WTC11 (cell line): ENCODE measurements at regions not wholly inside any gene's neighbourhood (a gene's known extent, or its start where the extent isn't known, plus 50 kb on each side); places are given as distances from the start of the nearest gene placed in this dataset.

ENCODE experiments used
- ATAC-seq: fragments of 200-7000 bp; cut with Tn5 transposase; 2 replicates; pipeline ENCODE4 v1.10.0; 2021; ENCODE audit warnings: mild to moderate bottlenecking, moderate library complexity
- CTCF ChIA-PET: fragments of 300-600 bp; sonication (Branson Sonifier 250); formaldehyde crosslinking; loops from one replicate; lab custom pipeline; 2021; ENCODE audit warnings: antibody characterized with exemption; lab: Charles Lee
- POLR2A ChIA-PET: fragments of 350-600 bp; sonication (Branson Sonifier 250); formaldehyde crosslinking; loops from one replicate; lab custom pipeline; 2021; ENCODE audit warnings: antibody characterized with exemption; lab: Charles Lee
- DNase-seq: peaks from one replicate; pipeline ENCODE4 v3.0.0; 2021; ENCODE audit warnings: low spot score
- H3K27ac Mint-ChIP-seq: 2 replicates; pipeline ENCODE4 v1.8.0; 2021; ENCODE audit warnings: mixed read lengths
- H3K27me3 Mint-ChIP-seq: 2 replicates; pipeline ENCODE4 v1.8.0; 2021; ENCODE audit warnings: low read depth, mild to moderate bottlenecking, moderate library complexity, mixed read lengths
- H3K36me3 Mint-ChIP-seq: 2 replicates; pipeline ENCODE4 v1.8.0; 2021; ENCODE audit warnings: mixed read lengths
- H3K4me1 Mint-ChIP-seq: 2 replicates; pipeline ENCODE4 v1.8.0; 2022; ENCODE audit warnings: mixed read lengths
- H3K4me3 Mint-ChIP-seq: 2 replicates; pipeline ENCODE4 v1.8.0; 2021; ENCODE audit warnings: mild to moderate bottlenecking, moderate library complexity, mixed read lengths
- H3K9me3 Mint-ChIP-seq: 2 replicates; pipeline ENCODE4 v1.8.0; 2021; ENCODE audit warnings: mixed read lengths
- ATF1 ChIP-seq: sonication (generic); formaldehyde crosslinking; IDR thresholded peaks from 2 replicates; pipeline ENCODE4 v1.8.1; 2023; ENCODE audit warnings: mild to moderate bottlenecking, moderate library complexity, missing genetic modification reagents
- ETV6 ChIP-seq: sonication (generic); formaldehyde crosslinking; IDR thresholded peaks from 2 replicates; pipeline ENCODE4 v1.8.1; 2022; ENCODE audit warnings: mild to moderate bottlenecking, missing genetic modification reagents
- FOXJ3 ChIP-seq: sonication (generic); formaldehyde crosslinking; IDR thresholded peaks from 2 replicates; pipeline ENCODE4 v1.9.0; 2021; ENCODE audit warnings: missing genetic modification reagents, mild to moderate bottlenecking, borderline replicate concordance
- FOXP4 ChIP-seq: sonication (generic); formaldehyde crosslinking; IDR thresholded peaks from 2 replicates; pipeline ENCODE4 v1.8.0; 2022; ENCODE audit warnings: mild to moderate bottlenecking, missing genetic modification reagents
- HMGA2 ChIP-seq: fragments of 250-450 bp; sonication (Bioruptor Pico); IDR thresholded peaks from 2 replicates; pipeline ENCODE4 v1.4.0; 2021; ENCODE audit warnings: mild to moderate bottlenecking, moderate library complexity
- KAT7 ChIP-seq: sonication (generic); formaldehyde crosslinking; IDR thresholded peaks from 2 replicates; pipeline ENCODE4 v1.8.1; 2023; ENCODE audit warnings: missing genetic modification reagents, mild to moderate bottlenecking, borderline replicate concordance
- MXD4 ChIP-seq: fragments of 250-450 bp; sonication (Bioruptor Pico); IDR thresholded peaks from 2 replicates; pipeline ENCODE4 v1.8.0; 2021; ENCODE audit warnings: mild to moderate bottlenecking, moderate library complexity, borderline replicate concordance
- MYBL2 ChIP-seq: sonication (generic); formaldehyde crosslinking; IDR thresholded peaks from 2 replicates; pipeline ENCODE4 v1.8.1; 2023; ENCODE audit warnings: mild to moderate bottlenecking, moderate library complexity, missing genetic modification reagents
- RORB ChIP-seq: fragments of 250-450 bp; sonication (Bioruptor Pico); IDR thresholded peaks from 2 replicates; pipeline ENCODE4 v1.9.0; 2021; ENCODE audit warnings: mild to moderate bottlenecking
- TCF7 ChIP-seq: sonication (generic); formaldehyde crosslinking; IDR thresholded peaks from 2 replicates; pipeline ENCODE4 v1.8.0; 2022; ENCODE audit warnings: mild to moderate bottlenecking, low read depth, missing genetic modification reagents, moderate library complexity
- TEAD4 ChIP-seq: sonication (generic); formaldehyde crosslinking; IDR thresholded peaks from 2 replicates; pipeline ENCODE4 v1.8.0; 2022; ENCODE audit warnings: mild to moderate bottlenecking, missing genetic modification reagents
- ZMAT4 ChIP-seq: fragments of 250-450 bp; sonication (Bioruptor Pico); IDR thresholded peaks from 2 replicates; pipeline ENCODE4 v1.9.0; 2021; ENCODE audit warnings: mild to moderate bottlenecking
- ZNF232 ChIP-seq: sonication (generic); formaldehyde crosslinking; IDR thresholded peaks from 2 replicates; pipeline ENCODE4 v1.8.0; 2022; ENCODE audit warnings: mild to moderate bottlenecking, missing genetic modification reagents
- ZNF396 ChIP-seq: fragments of 250-450 bp; sonication (Bioruptor Pico); IDR thresholded peaks from 2 replicates; pipeline ENCODE4 v1.8.0; 2021; ENCODE audit warnings: mild to moderate bottlenecking, moderate library complexity, borderline replicate concordance
- ZNF423 ChIP-seq: fragments of 250-450 bp; sonication (Bioruptor Pico); IDR thresholded peaks from 2 replicates; pipeline ENCODE4 v2.1.2; 2022; ENCODE audit warnings: mild to moderate bottlenecking, moderate library complexity
- ZNF532 ChIP-seq: fragments of 250-450 bp; sonication (Bioruptor Pico); IDR thresholded peaks from 2 replicates; pipeline ENCODE4 v1.9.0; 2021; ENCODE audit warnings: mild to moderate bottlenecking, borderline replicate concordance
- TF ChIP-seq, protein P1 (sequence below): sonication (generic); formaldehyde crosslinking; IDR thresholded peaks from 2 replicates; pipeline ENCODE4 v1.8.1; 2023; ENCODE audit warnings: mild to moderate bottlenecking, missing genetic modification reagents
- TF ChIP-seq, protein P2 (sequence below): sonication (generic); formaldehyde crosslinking; IDR thresholded peaks from 2 replicates; pipeline ENCODE4 v1.8.0; 2023; ENCODE audit warnings: mild to moderate bottlenecking, missing genetic modification reagents
- TF ChIP-seq, protein P3 (sequence below): sonication (generic); formaldehyde crosslinking; IDR thresholded peaks from 2 replicates; pipeline ENCODE4 v1.8.0; 2022; ENCODE audit warnings: mild to moderate bottlenecking, missing genetic modification reagents
- TF ChIP-seq, protein P4 (sequence below): fragments of 250-450 bp; sonication (Bioruptor Pico); IDR thresholded peaks from 2 replicates; pipeline ENCODE4 v1.8.0; 2021; ENCODE audit warnings: mild to moderate bottlenecking

GRCh38 chr12:72746048-72746447 lies 473.9 kb downstream of the TRHDE start:
- Mint-ChIP-seq H3K27me3 (peaks cover 3% of the 10 kb centered on the region; the same call in 1 of the 2 replicates), H3K9me3 (peaks cover 48% of the 10 kb centered on the region), H3K4me3 (no peak overlapping the region), H3K36me3 (peaks cover 35% of the 10 kb centered on the region), H3K27ac (no peak overlapping the region), H3K4me1 (peaks cover 10% of the 10 kb centered on the region)
- no peak for ATAC-seq
- no peak for DNase-seq
- no peak for TF ChIP-seq KAT7 (CRISPR knock-in tag)
- TF ChIP-seq, protein P1, sequence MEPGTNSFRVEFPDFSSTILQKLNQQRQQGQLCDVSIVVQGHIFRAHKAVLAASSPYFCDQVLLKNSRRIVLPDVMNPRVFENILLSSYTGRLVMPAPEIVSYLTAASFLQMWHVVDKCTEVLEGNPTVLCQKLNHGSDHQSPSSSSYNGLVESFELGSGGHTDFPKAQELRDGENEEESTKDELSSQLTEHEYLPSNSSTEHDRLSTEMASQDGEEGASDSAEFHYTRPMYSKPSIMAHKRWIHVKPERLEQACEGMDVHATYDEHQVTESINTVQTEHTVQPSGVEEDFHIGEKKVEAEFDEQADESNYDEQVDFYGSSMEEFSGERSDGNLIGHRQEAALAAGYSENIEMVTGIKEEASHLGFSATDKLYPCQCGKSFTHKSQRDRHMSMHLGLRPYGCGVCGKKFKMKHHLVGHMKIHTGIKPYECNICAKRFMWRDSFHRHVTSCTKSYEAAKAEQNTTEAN: no peak
- TF ChIP-seq ZMAT4: no peak
- TF ChIP-seq, protein P2, sequence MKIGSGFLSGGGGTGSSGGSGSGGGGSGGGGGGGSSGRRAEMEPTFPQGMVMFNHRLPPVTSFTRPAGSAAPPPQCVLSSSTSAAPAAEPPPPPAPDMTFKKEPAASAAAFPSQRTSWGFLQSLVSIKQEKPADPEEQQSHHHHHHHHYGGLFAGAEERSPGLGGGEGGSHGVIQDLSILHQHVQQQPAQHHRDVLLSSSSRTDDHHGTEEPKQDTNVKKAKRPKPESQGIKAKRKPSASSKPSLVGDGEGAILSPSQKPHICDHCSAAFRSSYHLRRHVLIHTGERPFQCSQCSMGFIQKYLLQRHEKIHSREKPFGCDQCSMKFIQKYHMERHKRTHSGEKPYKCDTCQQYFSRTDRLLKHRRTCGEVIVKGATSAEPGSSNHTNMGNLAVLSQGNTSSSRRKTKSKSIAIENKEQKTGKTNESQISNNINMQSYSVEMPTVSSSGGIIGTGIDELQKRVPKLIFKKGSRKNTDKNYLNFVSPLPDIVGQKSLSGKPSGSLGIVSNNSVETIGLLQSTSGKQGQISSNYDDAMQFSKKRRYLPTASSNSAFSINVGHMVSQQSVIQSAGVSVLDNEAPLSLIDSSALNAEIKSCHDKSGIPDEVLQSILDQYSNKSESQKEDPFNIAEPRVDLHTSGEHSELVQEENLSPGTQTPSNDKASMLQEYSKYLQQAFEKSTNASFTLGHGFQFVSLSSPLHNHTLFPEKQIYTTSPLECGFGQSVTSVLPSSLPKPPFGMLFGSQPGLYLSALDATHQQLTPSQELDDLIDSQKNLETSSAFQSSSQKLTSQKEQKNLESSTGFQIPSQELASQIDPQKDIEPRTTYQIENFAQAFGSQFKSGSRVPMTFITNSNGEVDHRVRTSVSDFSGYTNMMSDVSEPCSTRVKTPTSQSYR (CRISPR knock-in tag): no peak
- no peak for TF ChIP-seq MYBL2 (CRISPR knock-in tag)
- TF ChIP-seq ATF1 (CRISPR knock-in tag): no peak
- no peak for TF ChIP-seq ZNF423 (CRISPR knock-in tag)
- TF ChIP-seq ZNF532 (CRISPR knock-in tag): no peak
- no peak for TF ChIP-seq TEAD4 (CRISPR knock-in tag)
- TF ChIP-seq FOXP4 (CRISPR knock-in tag): no peak
- TF ChIP-seq HMGA2 (CRISPR knock-in tag): no peak
- no peak for TF ChIP-seq FOXJ3 (CRISPR knock-in tag)
- TF ChIP-seq, protein P3, sequence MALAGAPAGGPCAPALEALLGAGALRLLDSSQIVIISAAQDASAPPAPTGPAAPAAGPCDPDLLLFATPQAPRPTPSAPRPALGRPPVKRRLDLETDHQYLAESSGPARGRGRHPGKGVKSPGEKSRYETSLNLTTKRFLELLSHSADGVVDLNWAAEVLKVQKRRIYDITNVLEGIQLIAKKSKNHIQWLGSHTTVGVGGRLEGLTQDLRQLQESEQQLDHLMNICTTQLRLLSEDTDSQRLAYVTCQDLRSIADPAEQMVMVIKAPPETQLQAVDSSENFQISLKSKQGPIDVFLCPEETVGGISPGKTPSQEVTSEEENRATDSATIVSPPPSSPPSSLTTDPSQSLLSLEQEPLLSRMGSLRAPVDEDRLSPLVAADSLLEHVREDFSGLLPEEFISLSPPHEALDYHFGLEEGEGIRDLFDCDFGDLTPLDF: no peak
- TF ChIP-seq ETV6: no peak
- TF ChIP-seq, protein P4, sequence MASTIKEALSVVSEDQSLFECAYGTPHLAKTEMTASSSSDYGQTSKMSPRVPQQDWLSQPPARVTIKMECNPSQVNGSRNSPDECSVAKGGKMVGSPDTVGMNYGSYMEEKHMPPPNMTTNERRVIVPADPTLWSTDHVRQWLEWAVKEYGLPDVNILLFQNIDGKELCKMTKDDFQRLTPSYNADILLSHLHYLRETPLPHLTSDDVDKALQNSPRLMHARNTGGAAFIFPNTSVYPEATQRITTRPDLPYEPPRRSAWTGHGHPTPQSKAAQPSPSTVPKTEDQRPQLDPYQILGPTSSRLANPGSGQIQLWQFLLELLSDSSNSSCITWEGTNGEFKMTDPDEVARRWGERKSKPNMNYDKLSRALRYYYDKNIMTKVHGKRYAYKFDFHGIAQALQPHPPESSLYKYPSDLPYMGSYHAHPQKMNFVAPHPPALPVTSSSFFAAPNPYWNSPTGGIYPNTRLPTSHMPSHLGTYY: no peak
- TF ChIP-seq TCF7 (CRISPR knock-in tag): no peak
- no peak for TF ChIP-seq ZNF396
- no peak for TF ChIP-seq RORB (CRISPR knock-in tag)
- no peak for TF ChIP-seq MXD4 (CRISPR knock-in tag)
- TF ChIP-seq ZNF232 (CRISPR knock-in tag): no peak
- CTCF ChIA-PET: no interaction called here
- POLR2A ChIA-PET: no interaction called here
